ENCODE measurements at regions not wholly inside any gene's neighbourhood (a gene's known extent, or its start where the extent isn't known, plus 50 kb on each side); places are given as distances from the start of the nearest gene placed in this dataset.
"Not testable (repeated sequence)": the region's sequence is repeated elsewhere in the genome, so short reads cannot be mapped to it uniquely, and the experiment has no call there.

GRCh38 chr3:56954125-56954524, 106.3 kb upstream of the SPATA12 start:
- intact Hi-C loops (cut with micrococcal nuclease) = no loop called here
- Mint-ChIP-seq H3K36me3 (ENCODE audit: low read depth) (no peaks in the 10 kb centered on the region), H3K27me3 (peaks cover 3% of the 10 kb centered on the region), H3K4me1 (peaks cover 5% of the 10 kb centered on the region), H3K4me3 (no peak overlapping the region), H3K27ac (no peak overlapping the region), H3K9me3 (no peaks in the 10 kb centered on the region)
- no peak for DNase-seq
- no peak for ATAC-seq (ENCODE audit: low read depth)
- ChIA-PET POLR2A (no interaction called here), CTCF (no interaction called here)
- no peak for TF ChIP-seq CTCF (IDR thresholded peaks at IDR 0.05)

- H3K4me1 Mint-ChIP-seq = no peaks in the 10 kb centered on the region
- ChIA-PET POLR2A (no interaction called here), CTCF (no interaction called here)
- no peak for TF ChIP-seq CTCF (IDR thresholded peaks at IDR 0.05)
- peaks cover 2% of the 10 kb centered on the region for H3K27me3 Mint-ChIP-seq
- H3K9me3 Mint-ChIP-seq = no peaks in the 10 kb centered on the region
- no peak overlapping the region for H3K27ac Mint-ChIP-seq
- intact Hi-C loops (cut with micrococcal nuclease) = no loop called here
- DNase-seq (no peak), ATAC-seq (ENCODE audit: low read depth) (no peak)
- no peak overlapping the region for H3K4me3 Mint-ChIP-seq
- H3K36me3 Mint-ChIP-seq (ENCODE audit: low read depth) = no peaks in the 10 kb centered on the region
Observed at GRCh38 chr3:56952846-56953245, 107.6 kb upstream of the SPATA12 start.

GRCh38 chr3:56952061-56952460, 108.4 kb upstream of the SPATA12 start:
- Mint-ChIP-seq H3K27me3 (peaks cover 2% of the 10 kb centered on the region), H3K36me3 (ENCODE audit: low read depth) (no peaks in the 10 kb centered on the region), H3K4me3 (no peak overlapping the region), H3K9me3 (no peaks in the 10 kb centered on the region), H3K27ac (no peak overlapping the region), H3K4me1 (no peaks in the 10 kb centered on the region)
- ChIA-PET POLR2A (no interaction called here), CTCF (no interaction called here)
- no peak for TF ChIP-seq CTCF (IDR thresholded peaks at IDR 0.05)
- no peak for ATAC-seq (ENCODE audit: low read depth)
- intact Hi-C loops (cut with micrococcal nuclease) = no loop called here
- no peak for DNase-seq

GRCh38 chr3:56951366-56951765, 109.1 kb upstream of the SPATA12 start:
- CTCF ChIA-PET = no interaction called here
- TF ChIP-seq CTCF (IDR thresholded peaks at IDR 0.05) = no peak
- Mint-ChIP-seq H3K27ac (no peak overlapping the region), H3K9me3 (peaks cover 3% of the 10 kb centered on the region), H3K36me3 (ENCODE audit: low read depth) (peaks cover 2% of the 10 kb centered on the region), H3K4me3 (no peak overlapping the region), H3K4me1 (no peaks in the 10 kb centered on the region), H3K27me3 (peaks cover 4% of the 10 kb centered on the region)
- DNase-seq = no peak
- POLR2A ChIA-PET = no interaction called here
- no peak for ATAC-seq (ENCODE audit: low read depth)
- intact Hi-C loops (cut with micrococcal nuclease) = no loop called here

- H3K4me3 Mint-ChIP-seq; CTCF ChIA-PET; ATAC-seq (ENCODE audit: low read depth); H3K9me3 Mint-ChIP-seq; H3K27ac Mint-ChIP-seq; H3K27me3 Mint-ChIP-seq; DNase-seq; POLR2A ChIA-PET; intact Hi-C loops (cut with micrococcal nuclease); H3K36me3 Mint-ChIP-seq (ENCODE audit: low read depth): not testable (repeated sequence)
- H3K4me1 Mint-ChIP-seq = peaks cover 20% of the 10 kb centered on the region
Observed at GRCh38 chr3:56945378-56945777, 115.1 kb upstream of the SPATA12 start.

- peaks cover 23% of the 10 kb centered on the region for H3K4me1 Mint-ChIP-seq
- H3K27me3 Mint-ChIP-seq = peaks cover 6% of the 10 kb centered on the region
- intact Hi-C loops (cut with micrococcal nuclease) = no loop called here
- POLR2A ChIA-PET = no interaction called here
- H3K27ac Mint-ChIP-seq = no peak overlapping the region
- CTCF ChIA-PET = no interaction called here
- no peak for TF ChIP-seq CTCF (IDR thresholded peaks at IDR 0.05)
- peak overlapping the region; percentile 12 for H3K4me3 Mint-ChIP-seq
- peaks cover 6% of the 10 kb centered on the region for H3K36me3 Mint-ChIP-seq (ENCODE audit: low read depth)
- peaks cover 5% of the 10 kb centered on the region for H3K9me3 Mint-ChIP-seq
- ATAC-seq (ENCODE audit: low read depth) (no peak), DNase-seq (no peak)
Observed at GRCh38 chr3:56942523-56942922, 117.9 kb upstream of the SPATA12 start.
